Astrocyte of the cerebellum (primary cell): ENCODE measurements at regions not wholly inside any gene's neighbourhood (a gene's known extent, or its start where the extent isn't known, plus 50 kb on each side); places are given as distances from the start of the nearest gene placed in this dataset.

Experiments
- DNase-seq: peaks from one replicate; pipeline ENCODE4 v3.0.0-alpha.2; 2011; ENCODE audit warnings: low read depth
- H3K4me3 ChIP-seq: 2 replicates; pipeline ENCODE4 v1.5.1; 2011; ENCODE audit warnings: mild to moderate bottlenecking, low read depth, low read length, moderate library complexity
- CTCF ChIP-seq: IDR thresholded peaks from 2 replicates; pipeline ENCODE4 v1.5.1; 2012; ENCODE audit warnings: low read length, low read depth, moderate library complexity, mild to moderate bottlenecking; ENCODE audit errors: missing control alignments
- in situ Hi-C: cut with HindIII; loops from 2 replicates; pipeline ENCODE4 v1.10.0; 2017; ENCODE audit warnings: low sequenced_read_pairs

GRCh38 chr20:50251383-50251748, 60.7 kb downstream of the CEBPB start:
- in situ Hi-C loops: no loop called here
- TF ChIP-seq CTCF: no peak
- no peak for DNase-seq
- H3K4me3 ChIP-seq: no peak overlapping the region

GRCh38 chr20:50251992-50252511, 61.4 kb downstream of the CEBPB start:
- H3K4me3 ChIP-seq: no peak overlapping the region
- in situ Hi-C loops: no loop called here
- no peak for DNase-seq
- TF ChIP-seq CTCF: no peak

GRCh38 chr20:50252701-50253100, 62.1 kb downstream of the CEBPB start:
- no peak for TF ChIP-seq CTCF
- H3K4me3 ChIP-seq: no peak overlapping the region
- in situ Hi-C loops: no loop called here
- DNase-seq: no peak

GRCh38 chr20:50253101-50253500, 62.5 kb downstream of the CEBPB start:
- in situ Hi-C loops: no loop called here
- DNase-seq: no peak
- no peak overlapping the region for H3K4me3 ChIP-seq
- no peak for TF ChIP-seq CTCF

- no peak overlapping the region for H3K4me3 ChIP-seq
- in situ Hi-C loops: no loop called here
- DNase-seq: no peak
- no peak for TF ChIP-seq CTCF
Measured at GRCh38 chr20:50254466-50255079, 63.9 kb downstream of the CEBPB start.

GRCh38 chr20:50256577-50256976, 65.9 kb downstream of the CEBPB start:
- no peak for TF ChIP-seq CTCF
- no peak for DNase-seq
- H3K4me3 ChIP-seq: no peak overlapping the region
- in situ Hi-C loops: no loop called here

GRCh38 chr20:50257860-50258259, 67.2 kb downstream of the CEBPB start:
- DNase-seq: no peak
- in situ Hi-C loops: no loop called here
- no peak overlapping the region for H3K4me3 ChIP-seq
- TF ChIP-seq CTCF: no peak
